Endothelial cell of umbilical vein (primary cell): ENCODE measurements at regions not wholly inside any gene's neighbourhood (a gene's known extent, or its start where the extent isn't known, plus 50 kb on each side); places are given as distances from the start of the nearest gene placed in this dataset.

ENCODE experiments used
- BruUV-seq: library from RNA; stranded (reverse); fragments of 400-500 nt; replicated peaks from 2 replicates; lab custom pipeline; 2021; lab: Mats Ljungman, UMichigan
- CTCF ChIA-PET: fragments of 300-600, 350-600 bp; sonication (Branson Sonifier 250); formaldehyde crosslinking; loops from one replicate; lab custom pipeline; 2021; ENCODE audit warnings: antibody characterized with exemption, inconsistent platforms; lab: Charles Lee
- POLR2A ChIA-PET: fragments of 300-600, 350-600 bp; sonication (Branson Sonifier 250); formaldehyde crosslinking; loops from one replicate; lab custom pipeline; 2021; ENCODE audit warnings: antibody characterized with exemption, inconsistent platforms; lab: Charles Lee
- DNase-seq: peaks from one replicate; pipeline ENCODE4 v3.0.0-alpha.2; 2011; ENCODE audit warnings: low read depth, low spot score
- FAIRE-seq: peaks from 2 replicates; lab custom pipeline; 2011; peaks lifted over from hg19 to GRCh38; lab: Jason Lieb, UNC
- H2AFZ ChIP-seq: 2 replicates; pipeline ENCODE4 v1.6.0; 2012; ENCODE audit warnings: low read depth, low read length, control low read depth, inconsistent platforms
- H3K27ac ChIP-seq: 2 replicates; pipeline ENCODE4 v1.5.1; 2011; ENCODE audit warnings: low read depth, mild to moderate bottlenecking, control low read depth, low read length, moderate library complexity; ENCODE audit not compliant: insufficient read depth
- H3K27me3 ChIP-seq, 2 experiments: 2 replicates each; pipeline versions ENCODE4 v1.6.0 to v1.6.1; 2011; ENCODE audit warnings: low read length in 2 of 2, mixed read lengths in 1 of 2; ENCODE audit not compliant: control insufficient read depth in 2 of 2, insufficient read depth in 2 of 2
- H3K36me3 ChIP-seq, 2 experiments: 2 replicates in 1 of 2; 3 replicates in 1 of 2; pipeline ENCODE4 v1.5.1; 2011; ENCODE audit warnings: low read length in 2 of 2, mild to moderate bottlenecking in 1 of 2, moderate library complexity in 1 of 2; ENCODE audit not compliant: control insufficient read depth in 2 of 2, insufficient read depth in 2 of 2; ENCODE audit errors: extremely low read depth in 1 of 2
- H3K4me1 ChIP-seq: 3 replicates; pipeline ENCODE4 v1.5.1; 2011; ENCODE audit warnings: mild to moderate bottlenecking, low read length; ENCODE audit not compliant: control insufficient read depth, insufficient read depth; ENCODE audit errors: extremely low read depth
- H3K4me2 ChIP-seq: 2 replicates; pipeline ENCODE4 v1.6.1; 2011; ENCODE audit warnings: low read length, control low read depth, mixed read lengths; ENCODE audit not compliant: insufficient read depth
- H3K4me3 ChIP-seq, 3 experiments: fragments of 200-600 bp in 1 of 3; sonication (generic), shearing (Covaris generic) in 1 of 3; replicated peaks in 1 of 3; 2 replicates each; pipeline ENCODE4 v1.5.1; 2011 to 2016; ENCODE audit warnings: control low read depth in 3 of 3, low read length in 3 of 3, mild to moderate bottlenecking in 2 of 3, inconsistent platforms in 1 of 3, low read depth in 1 of 3, moderate library complexity in 1 of 3; ENCODE audit not compliant: insufficient read depth in 1 of 3
- H3K79me2 ChIP-seq: 2 replicates; pipeline ENCODE4 v1.6.0; 2012; ENCODE audit warnings: low read length, inconsistent platforms; ENCODE audit not compliant: control insufficient read depth, insufficient read depth
- H3K9ac ChIP-seq: replicated peaks from 2 replicates; pipeline ENCODE3; 2011; ENCODE audit warnings: low read length, control low read depth; ENCODE audit not compliant: insufficient read depth; ENCODE audit errors: extremely low read depth
- H3K9me1 ChIP-seq: replicated peaks from 3 replicates; pipeline ENCODE4 v1.6.0; 2011; ENCODE audit warnings: mild to moderate bottlenecking, low read length; ENCODE audit not compliant: control insufficient read depth, insufficient read depth; ENCODE audit errors: extremely low read depth
- H3K9me3 ChIP-seq: replicated peaks from 2 replicates; pipeline ENCODE4 v1.5.1; 2012; ENCODE audit warnings: low read length, inconsistent platforms; ENCODE audit not compliant: control insufficient read depth, insufficient read depth
- H4K20me1 ChIP-seq: replicated peaks from 2 replicates; pipeline ENCODE3; 2011; ENCODE audit warnings: mild to moderate bottlenecking, low read length; ENCODE audit not compliant: control insufficient read depth, insufficient read depth; ENCODE audit errors: extremely low read depth
- CTCF ChIP-seq, 2 donors: IDR thresholded peaks; 1 replicate in 1 of 2; 2 replicates in 1 of 2; pipeline ENCODE4 v1.5.1; 2011; ENCODE audit warnings: low read length in 2 of 2, mild to moderate bottlenecking in 2 of 2, moderate library complexity in 2 of 2, control low read depth in 1 of 2, inconsistent platforms in 1 of 2, low read depth in 1 of 2; ENCODE audit not compliant: insufficient read depth in 1 of 2; ENCODE audit errors: extremely low read depth in 1 of 2
- EZH2 ChIP-seq: IDR thresholded peaks from 2 replicates; pipeline ENCODE4 v1.6.1; 2012; ENCODE audit warnings: borderline replicate concordance, low read depth, mild to moderate bottlenecking, moderate library complexity, low read length, inconsistent platforms; ENCODE audit not compliant: severe bottlenecking
- FOS ChIP-seq: IDR thresholded peaks from 2 replicates; pipeline ENCODE4 v1.6.1; 2011; ENCODE audit warnings: mild to moderate bottlenecking, low read length, moderate library complexity, borderline replicate concordance; ENCODE audit not compliant: insufficient read depth
- GATA2 ChIP-seq: IDR thresholded peaks from 2 replicates; pipeline ENCODE4 v1.7.0; 2011; ENCODE audit warnings: low read depth, mild to moderate bottlenecking, moderate library complexity, mixed read lengths, low read length; ENCODE audit not compliant: insufficient read length, insufficient read depth
- JUN ChIP-seq: IDR thresholded peaks from 2 replicates; pipeline ENCODE4 v1.6.1; 2011; ENCODE audit warnings: borderline replicate concordance, low read depth; ENCODE audit not compliant: insufficient read length, insufficient read depth
- MYC ChIP-seq: IDR thresholded peaks from one replicate; pipeline ENCODE4 v1.6.1; 2011; ENCODE audit warnings: mild to moderate bottlenecking, low read depth, low read length
- POLR2A ChIP-seq: IDR thresholded peaks from 2 replicates; pipeline ENCODE4 v1.6.1; 2012; ENCODE audit warnings: low read depth, mild to moderate bottlenecking, control low read depth, low read length
- POLR2AphosphoS5 ChIP-seq: IDR thresholded peaks from 2 replicates; pipeline ENCODE4 v1.6.1; 2012; ENCODE audit warnings: low read depth, mild to moderate bottlenecking, control low read depth, low read length, moderate library complexity; ENCODE audit not compliant: insufficient read depth
- dilution Hi-C: fragments of 300-500 bp; cut with MboI; formaldehyde crosslinking; loops from one replicate; pipeline ENCODE4 v1.15.0; 2019; ENCODE audit warnings: low sequenced_read_pairs; ENCODE audit not compliant: extremely low pct_ligation_motif_present
- intact Hi-C: fragments of 100-400 bp; cut with micrococcal nuclease; formaldehyde crosslinking; loops from one replicate; pipeline ENCODE4 v1.10.0; 2022
- TF ChIP-seq, protein P1 (sequence below): IDR thresholded peaks from 2 replicates; pipeline ENCODE4 v1.6.1; 2011; ENCODE audit not compliant: insufficient read depth, insufficient read length

DNA sequence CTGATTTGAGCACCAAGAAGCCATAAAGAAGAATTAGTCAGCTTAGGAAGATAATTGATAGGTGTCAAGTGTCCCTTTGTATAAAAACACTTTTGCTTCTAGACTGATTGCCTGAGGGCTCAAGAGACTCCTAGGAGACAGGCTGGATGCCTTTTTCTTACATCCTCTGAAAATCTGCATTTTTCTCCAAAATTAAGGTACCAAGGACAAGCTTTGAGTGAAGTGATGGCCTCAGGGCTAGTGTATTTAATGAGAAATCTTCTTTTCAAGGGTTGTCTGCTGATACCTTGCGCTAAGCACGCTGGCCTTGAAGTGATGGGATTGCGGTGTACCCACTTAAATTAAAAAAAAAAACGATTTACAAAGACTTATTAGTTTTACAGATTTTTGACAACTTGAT lies 304.0 kb downstream of the TLR4 start:
- H3K9me1 ChIP-seq = no peaks in the 10 kb centered on the region
- no peak overlapping the region for H3K9ac ChIP-seq
- H3K36me3 ChIP-seq = no peaks in the 10 kb centered on the region
- no peak overlapping the region for H3K4me3 ChIP-seq
- ChIA-PET CTCF (no interaction called here), POLR2A (no interaction called here)
- FAIRE-seq = no peak
- TF ChIP-seq MYC (no peak), EZH2 (no peak), JUN (no peak), GATA2 (no peak), CTCF (IDR thresholded peaks at IDR 0.05; ENCODE audit: extremely low read depth in 1 of 2, insufficient read depth in 1 of 2, low read depth in 1 of 2, low read length in 2 of 2) (no peak), POLR2A (no peak), POLR2AphosphoS5 (no peak), FOS (no peak)
- TF ChIP-seq, protein P1, sequence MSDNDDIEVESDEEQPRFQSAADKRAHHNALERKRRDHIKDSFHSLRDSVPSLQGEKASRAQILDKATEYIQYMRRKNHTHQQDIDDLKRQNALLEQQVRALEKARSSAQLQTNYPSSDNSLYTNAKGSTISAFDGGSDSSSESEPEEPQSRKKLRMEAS = no peak
- no peaks in the 10 kb centered on the region for H3K79me2 ChIP-seq
- DNase-seq = no peak
- no peak overlapping the region for H2AFZ ChIP-seq
- H4K20me1 ChIP-seq = no peaks in the 10 kb centered on the region
- dilution Hi-C loops = no loop called here
- H3K4me2 ChIP-seq = no peak overlapping the region
- intact Hi-C loops = no loop called here
- BruUV-seq = no TSS peak
- H3K9me3 ChIP-seq = no peaks in the 10 kb centered on the region
- no peak overlapping the region for H3K27ac ChIP-seq
- H3K4me1 ChIP-seq = no peaks in the 10 kb centered on the region
- H3K27me3 ChIP-seq = no peaks in the 10 kb centered on the region
